BLaER1 (cell line): ENCODE measurements at regions not wholly inside any gene's neighbourhood (a gene's known extent, or its start where the extent isn't known, plus 50 kb on each side); places are given as distances from the start of the nearest gene placed in this dataset.
"Not testable (repeated sequence)": the region's sequence is repeated elsewhere in the genome, so short reads cannot be mapped to it uniquely, and the experiment has no call there.

Experiments used
- H3K27ac ChIP-seq: shearing (Covaris generic); formaldehyde crosslinking; 2 replicates; pipeline ENCODE4 v1.8.1; 2022
- H3K27me3 ChIP-seq: shearing (Covaris generic); formaldehyde crosslinking; 2 replicates; pipeline ENCODE4 v1.8.1; 2022
- H3K36me3 ChIP-seq: shearing (Covaris generic); formaldehyde crosslinking; 2 replicates; pipeline ENCODE4 v1.8.1; 2022
- H3K4me1 ChIP-seq: shearing (Covaris generic); formaldehyde crosslinking; 2 replicates; pipeline ENCODE4 v1.8.1; 2022
- H3K4me2 ChIP-seq: shearing (Covaris generic); formaldehyde crosslinking; 2 replicates; pipeline ENCODE4 v1.8.1; 2022
- H3K4me3 ChIP-seq: shearing (Covaris generic); formaldehyde crosslinking; 2 replicates; pipeline ENCODE4 v1.8.1; 2022
- H3K9ac ChIP-seq: shearing (Covaris generic); formaldehyde crosslinking; 2 replicates; pipeline ENCODE4 v1.8.1; 2022
- H3K9me3 ChIP-seq: shearing (Covaris generic); formaldehyde crosslinking; 2 replicates; pipeline ENCODE4 v1.8.1; 2022
- H4K20me1 ChIP-seq: shearing (Covaris generic); formaldehyde crosslinking; 2 replicates; pipeline ENCODE4 v1.8.1; 2022
- Cebpa-rat ChIP-seq: shearing (Covaris generic); IDR thresholded peaks from 2 replicates; pipeline ENCODE4 v1.8.1; 2022

GRCh38 chr18:14933049-14933851 lies 185.3 kb downstream of the ANKRD30B start:
- Histone ChIP-seq H3K9me3 (no peaks in the 10 kb centered on the region), H4K20me1 (no peaks in the 10 kb centered on the region), H3K27ac (no peak overlapping the region), H3K9ac (no peak overlapping the region), H3K27me3 (no peaks in the 10 kb centered on the region), H3K4me1 (no peaks in the 10 kb centered on the region), H3K4me2 (no peak overlapping the region), H3K4me3 (no peak overlapping the region), H3K36me3 (no peaks in the 10 kb centered on the region)
- TF ChIP-seq Cebpa-rat: no peak

GRCh38 chr18:14933964-14934363 lies 186.0 kb downstream of the ANKRD30B start:
- Histone ChIP-seq H3K27ac (no peak overlapping the region), H3K9ac (no peak overlapping the region), H3K4me1 (no peaks in the 10 kb centered on the region), H3K4me2 (no peak overlapping the region), H3K36me3 (no peaks in the 10 kb centered on the region), H4K20me1 (no peaks in the 10 kb centered on the region), H3K4me3 (no peak overlapping the region), H3K27me3 (no peaks in the 10 kb centered on the region), H3K9me3 (no peaks in the 10 kb centered on the region)
- no peak for TF ChIP-seq Cebpa-rat

DNA sequence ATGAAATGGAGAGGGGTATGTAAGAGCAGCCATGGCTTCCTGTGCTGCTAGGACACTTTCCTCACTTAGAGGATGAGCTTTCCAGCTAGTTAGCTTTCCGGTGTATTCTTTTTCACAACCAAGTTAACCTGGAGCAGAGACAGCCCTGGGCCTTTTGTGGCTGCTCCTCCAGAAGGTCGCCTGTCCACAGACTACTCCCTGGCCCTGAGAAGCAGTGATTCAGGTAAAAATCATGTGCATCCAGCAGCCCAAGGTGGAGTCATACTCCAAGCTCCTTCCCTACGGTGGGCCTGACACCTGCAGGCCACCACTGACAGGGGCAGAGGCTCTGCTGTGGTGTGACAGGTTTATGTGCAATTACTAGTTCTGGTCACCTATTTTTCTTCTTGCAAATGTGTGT lies 187.2 kb downstream of the ANKRD30B start:
- H3K4me1 ChIP-seq: no peaks in the 10 kb centered on the region
- H4K20me1 ChIP-seq: no peaks in the 10 kb centered on the region
- H3K36me3 ChIP-seq: no peaks in the 10 kb centered on the region
- no peak for TF ChIP-seq Cebpa-rat
- H3K9me3 ChIP-seq: no peaks in the 10 kb centered on the region
- H3K4me2 ChIP-seq: no peak overlapping the region
- no peaks in the 10 kb centered on the region for H3K27me3 ChIP-seq
- no peak overlapping the region for H3K9ac ChIP-seq
- no peak overlapping the region for H3K27ac ChIP-seq
- H3K4me3 ChIP-seq: no peak overlapping the region

- no peaks in the 10 kb centered on the region for H3K9me3 ChIP-seq
- no peaks in the 10 kb centered on the region for H3K36me3 ChIP-seq
- H3K27ac ChIP-seq: no peak overlapping the region
- H3K4me2 ChIP-seq: no peak overlapping the region
- no peaks in the 10 kb centered on the region for H4K20me1 ChIP-seq
- no peaks in the 10 kb centered on the region for H3K4me1 ChIP-seq
- no peaks in the 10 kb centered on the region for H3K27me3 ChIP-seq
- H3K4me3 ChIP-seq: no peak overlapping the region
- H3K9ac ChIP-seq: no peak overlapping the region
- no peak for TF ChIP-seq Cebpa-rat
Measured at GRCh38 chr18:14936313-14936712, 188.3 kb downstream of the ANKRD30B start.

DNA sequence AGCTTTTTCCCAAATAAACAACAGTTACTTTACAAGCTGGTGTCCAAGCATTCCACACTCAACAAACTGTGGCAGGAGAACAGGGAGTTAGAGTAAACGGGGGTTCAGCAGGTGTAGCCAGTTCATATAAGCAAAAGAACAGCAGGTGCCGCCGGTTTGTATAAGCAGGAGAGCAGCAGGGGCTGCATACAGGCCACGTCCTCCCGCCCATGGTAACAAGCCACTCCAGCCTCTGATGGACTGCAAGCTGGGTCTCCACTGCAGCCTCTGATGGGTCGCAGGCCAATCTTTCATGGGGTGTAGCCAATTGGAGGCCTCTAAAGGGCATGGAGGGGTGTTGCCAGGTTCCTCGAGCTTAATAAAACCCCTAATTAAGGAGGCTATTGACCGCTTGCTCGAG lies 189.3 kb downstream of the ANKRD30B start:
- Histone ChIP-seq H3K36me3 (no peaks in the 10 kb centered on the region), H3K27ac (no peak overlapping the region), H3K27me3 (no peaks in the 10 kb centered on the region), H3K9ac (no peak overlapping the region), H4K20me1 (no peaks in the 10 kb centered on the region), H3K9me3 (no peaks in the 10 kb centered on the region), H3K4me1 (no peaks in the 10 kb centered on the region), H3K4me3 (no peak overlapping the region), H3K4me2 (no peak overlapping the region)
- TF ChIP-seq Cebpa-rat: no peak

GRCh38 chr18:14939141-14939540 lies 191.2 kb downstream of the ANKRD30B start:
- Histone ChIP-seq H3K9me3 (no peaks in the 10 kb centered on the region), H3K4me2 (no peak overlapping the region), H3K4me1 (no peaks in the 10 kb centered on the region), H3K27me3 (no peaks in the 10 kb centered on the region), H4K20me1 (no peaks in the 10 kb centered on the region), H3K27ac (no peak overlapping the region), H3K4me3 (no peak overlapping the region), H3K36me3 (no peaks in the 10 kb centered on the region), H3K9ac (no peak overlapping the region)
- no peak for TF ChIP-seq Cebpa-rat

- H3K9me3 ChIP-seq, H3K4me1 ChIP-seq, H3K36me3 ChIP-seq, H3K27me3 ChIP-seq, H3K9ac ChIP-seq, H3K4me3 ChIP-seq, H4K20me1 ChIP-seq, H3K4me2 ChIP-seq, H3K27ac ChIP-seq: not testable (repeated sequence)
Measured at GRCh38 chr18:14940106-14940505, 192.1 kb downstream of the ANKRD30B start.

DNA sequence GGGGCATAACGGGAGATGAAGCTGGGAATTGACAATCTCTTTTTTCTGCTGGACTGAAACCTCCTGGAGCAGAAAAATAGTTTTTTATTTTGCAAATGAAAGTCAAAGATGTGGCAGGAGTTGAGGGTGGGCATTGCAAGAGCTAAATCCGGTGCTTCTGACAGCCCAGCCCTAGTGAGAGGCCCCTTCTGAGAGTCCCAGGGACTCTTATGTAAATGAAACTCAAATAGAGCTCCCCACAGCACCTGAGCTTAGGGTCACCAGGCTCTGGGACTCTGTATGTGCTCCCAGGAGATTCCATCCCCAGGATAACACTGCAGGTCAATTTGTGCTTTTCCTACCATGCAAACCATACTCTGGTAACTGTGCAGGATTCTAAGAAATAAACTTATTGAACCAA lies 192.8 kb downstream of the ANKRD30B start:
- TF ChIP-seq Cebpa-rat: no peak
- no peaks in the 10 kb centered on the region for H4K20me1 ChIP-seq
- no peak overlapping the region for H3K9ac ChIP-seq
- H3K4me1 ChIP-seq: no peaks in the 10 kb centered on the region
- H3K4me3 ChIP-seq: no peak overlapping the region
- H3K4me2 ChIP-seq: no peak overlapping the region
- no peak overlapping the region for H3K27ac ChIP-seq
- no peaks in the 10 kb centered on the region for H3K9me3 ChIP-seq
- no peaks in the 10 kb centered on the region for H3K36me3 ChIP-seq
- H3K27me3 ChIP-seq: no peaks in the 10 kb centered on the region

DNA sequence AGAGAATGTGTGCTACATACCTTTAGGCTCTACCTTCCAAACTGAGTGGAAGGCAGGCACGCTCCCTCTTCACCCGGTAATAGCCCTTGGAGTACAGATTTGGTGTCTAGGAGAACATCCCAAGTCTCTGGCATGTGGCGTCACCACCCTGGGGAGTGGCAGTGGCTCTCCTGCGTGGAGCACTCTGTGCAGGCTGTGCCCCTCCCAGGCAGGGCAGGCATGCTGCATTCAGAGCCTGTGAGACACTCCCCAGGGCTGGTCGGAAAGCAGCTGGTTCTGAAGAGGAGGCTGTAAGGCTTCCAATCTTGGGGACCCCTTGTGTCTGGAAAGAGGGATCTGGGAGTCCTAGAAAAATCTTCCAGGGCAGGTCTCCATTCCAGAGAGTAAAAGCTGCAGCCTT lies 193.3 kb downstream of the ANKRD30B start:
- Histone ChIP-seq H3K27me3 (no peaks in the 10 kb centered on the region), H3K9me3 (no peaks in the 10 kb centered on the region), H3K4me1 (no peaks in the 10 kb centered on the region), H3K4me3 (no peak overlapping the region), H3K4me2 (no peak overlapping the region), H3K36me3 (no peaks in the 10 kb centered on the region), H4K20me1 (no peaks in the 10 kb centered on the region), H3K9ac (no peak overlapping the region), H3K27ac (no peak overlapping the region)
- TF ChIP-seq Cebpa-rat: no peak

- H3K9ac ChIP-seq: no peak overlapping the region
- no peaks in the 10 kb centered on the region for H3K36me3 ChIP-seq
- no peak overlapping the region for H3K4me2 ChIP-seq
- no peak overlapping the region for H3K4me3 ChIP-seq
- H3K4me1 ChIP-seq: no peaks in the 10 kb centered on the region
- no peak overlapping the region for H3K27ac ChIP-seq
- no peaks in the 10 kb centered on the region for H3K27me3 ChIP-seq
- no peak for TF ChIP-seq Cebpa-rat
- H3K9me3 ChIP-seq: no peaks in the 10 kb centered on the region
- no peaks in the 10 kb centered on the region for H4K20me1 ChIP-seq
Measured at GRCh38 chr18:14941792-14942191, 193.8 kb downstream of the ANKRD30B start.

GRCh38 chr18:14942275-14942674 lies 194.3 kb downstream of the ANKRD30B start:
- no peak for TF ChIP-seq Cebpa-rat
- no peak overlapping the region for H3K4me2 ChIP-seq

More at GRCh38 chr18:14942275-14942674, 194.3 kb downstream of the ANKRD30B start:
- Histone ChIP-seq H3K36me3 (no peaks in the 10 kb centered on the region), H3K4me3 (no peak overlapping the region), H3K9me3 (no peaks in the 10 kb centered on the region), H3K4me1 (no peaks in the 10 kb centered on the region), H3K27me3 (no peaks in the 10 kb centered on the region), H4K20me1 (no peaks in the 10 kb centered on the region), H3K9ac (no peak overlapping the region), H3K27ac (no peak overlapping the region)
